ENCODE measurements at regions not wholly inside any gene's neighbourhood (a gene's known extent, or its start where the extent isn't known, plus 50 kb on each side); places are given as distances from the start of the nearest gene placed in this dataset.

- TF ChIP-seq REST (IDR thresholded peaks at IDR 0.05; ENCODE audit: unreplicated experiment): no peak
- no peak for TF ChIP-seq EZH2phosphoT487 (IDR thresholded peaks at IDR 0.05; ENCODE audit: unreplicated experiment)
- peak in 1 of 2 experiments; percentile 34; a peak in 2 of 4 replicates for TF ChIP-seq CTCF (conservative IDR thresholded peaks at IDR 0.05; ENCODE audit: low read depth in 2 of 2)
- TF ChIP-seq POLR2AphosphoS5 (IDR thresholded peaks at IDR 0.05; ENCODE audit: low read depth): no peak
- TF ChIP-seq EZH2 (IDR thresholded peaks at IDR 0.05; ENCODE audit: low read depth, unreplicated experiment): no peak
- TF ChIP-seq ZNF114 (CRISPR knock-in tag; IDR thresholded peaks at IDR 0.05): no peak
- no peak for TF ChIP-seq NANOG (IDR thresholded peaks at IDR 0.05; ENCODE audit: borderline replicate concordance)
Measured at GRCh38 chr17:36813357-36813756, 123.9 kb upstream of the LHX1 start.

Measured in GM23338 (cell line).